WI38 (cell line): ENCODE measurements at regions not wholly inside any gene's neighbourhood (a gene's known extent, or its start where the extent isn't known, plus 50 kb on each side); places are given as distances from the start of the nearest gene placed in this dataset.

Source experiments
- H3K4me3 ChIP-seq: 2 replicates; pipeline ENCODE4 v1.5.1; 2011; ENCODE audit warnings: low read depth, mild to moderate bottlenecking, control low read depth, low read length
- TF ChIP-seq, protein P1 (sequence below): IDR thresholded peaks from 2 replicates; pipeline ENCODE4 v1.5.1; 2012; ENCODE audit warnings: low read depth, mild to moderate bottlenecking, control low read depth, low read length

DNA sequence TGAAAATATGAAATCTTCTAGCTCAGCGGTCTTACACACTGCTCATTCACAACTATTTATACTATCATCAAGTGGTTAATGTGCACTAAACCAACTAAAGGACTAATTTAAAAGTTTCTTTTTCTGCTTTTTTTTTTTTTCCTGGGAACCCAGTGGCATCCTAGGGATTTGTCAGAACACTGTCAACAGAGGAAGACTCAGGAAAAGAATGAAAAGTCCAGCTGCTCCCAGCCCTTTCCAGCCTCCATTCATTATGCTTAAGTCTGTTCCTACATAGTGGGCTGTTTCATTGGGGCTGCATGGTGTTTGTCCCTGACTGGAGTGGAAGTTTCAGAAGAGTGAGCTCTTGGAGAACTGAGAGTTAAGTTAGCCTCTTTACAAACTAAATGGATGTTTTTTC is 391.1 kb downstream of the AASDHPPT start:
- TF ChIP-seq, protein P1, sequence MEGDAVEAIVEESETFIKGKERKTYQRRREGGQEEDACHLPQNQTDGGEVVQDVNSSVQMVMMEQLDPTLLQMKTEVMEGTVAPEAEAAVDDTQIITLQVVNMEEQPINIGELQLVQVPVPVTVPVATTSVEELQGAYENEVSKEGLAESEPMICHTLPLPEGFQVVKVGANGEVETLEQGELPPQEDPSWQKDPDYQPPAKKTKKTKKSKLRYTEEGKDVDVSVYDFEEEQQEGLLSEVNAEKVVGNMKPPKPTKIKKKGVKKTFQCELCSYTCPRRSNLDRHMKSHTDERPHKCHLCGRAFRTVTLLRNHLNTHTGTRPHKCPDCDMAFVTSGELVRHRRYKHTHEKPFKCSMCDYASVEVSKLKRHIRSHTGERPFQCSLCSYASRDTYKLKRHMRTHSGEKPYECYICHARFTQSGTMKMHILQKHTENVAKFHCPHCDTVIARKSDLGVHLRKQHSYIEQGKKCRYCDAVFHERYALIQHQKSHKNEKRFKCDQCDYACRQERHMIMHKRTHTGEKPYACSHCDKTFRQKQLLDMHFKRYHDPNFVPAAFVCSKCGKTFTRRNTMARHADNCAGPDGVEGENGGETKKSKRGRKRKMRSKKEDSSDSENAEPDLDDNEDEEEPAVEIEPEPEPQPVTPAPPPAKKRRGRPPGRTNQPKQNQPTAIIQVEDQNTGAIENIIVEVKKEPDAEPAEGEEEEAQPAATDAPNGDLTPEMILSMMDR = no peak
- H3K4me3 ChIP-seq = no peak overlapping the region

DNA sequence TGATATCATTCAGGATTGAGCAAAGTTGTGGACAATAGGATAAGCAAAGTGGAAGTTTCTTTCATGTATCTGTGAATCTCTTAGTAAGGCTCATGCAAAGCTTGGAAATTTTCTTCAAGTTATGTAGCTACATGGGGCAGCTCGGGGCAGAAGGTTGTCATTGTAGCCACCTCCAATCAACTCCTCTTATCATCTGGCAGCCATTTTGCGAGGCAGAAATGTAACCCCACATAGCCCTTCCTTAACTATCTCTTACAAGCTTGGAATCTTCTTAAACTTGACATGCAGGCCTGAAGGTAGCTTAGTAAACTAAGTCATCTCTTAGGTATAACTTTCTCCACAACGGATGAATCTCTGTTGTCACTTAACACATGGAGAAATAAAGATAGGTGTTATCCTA is 392.8 kb downstream of the AASDHPPT start:
- TF ChIP-seq, protein P1 = no peak
- H3K4me3 ChIP-seq = no peak overlapping the region

DNA sequence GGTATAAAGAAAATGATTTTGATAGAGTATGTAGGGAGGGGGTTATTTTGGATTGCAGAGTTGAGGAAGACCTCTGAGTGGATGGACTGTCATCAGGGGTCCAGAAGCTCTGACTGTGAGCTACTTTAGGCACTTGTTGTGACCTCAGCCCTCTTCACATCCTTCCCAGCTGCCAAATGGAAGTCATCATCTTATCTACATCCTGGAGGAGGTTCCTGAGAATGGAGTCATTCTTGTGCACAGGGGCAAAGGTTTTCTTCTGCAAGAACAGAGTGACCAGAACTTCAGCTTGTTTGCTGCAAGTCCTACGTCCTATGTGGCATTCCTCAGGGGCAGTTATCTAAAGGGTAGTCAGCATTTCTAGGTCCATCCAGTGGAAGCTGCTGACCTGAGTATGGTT is 393.8 kb downstream of the AASDHPPT start:
- TF ChIP-seq, protein P1 = no peak

DNA sequence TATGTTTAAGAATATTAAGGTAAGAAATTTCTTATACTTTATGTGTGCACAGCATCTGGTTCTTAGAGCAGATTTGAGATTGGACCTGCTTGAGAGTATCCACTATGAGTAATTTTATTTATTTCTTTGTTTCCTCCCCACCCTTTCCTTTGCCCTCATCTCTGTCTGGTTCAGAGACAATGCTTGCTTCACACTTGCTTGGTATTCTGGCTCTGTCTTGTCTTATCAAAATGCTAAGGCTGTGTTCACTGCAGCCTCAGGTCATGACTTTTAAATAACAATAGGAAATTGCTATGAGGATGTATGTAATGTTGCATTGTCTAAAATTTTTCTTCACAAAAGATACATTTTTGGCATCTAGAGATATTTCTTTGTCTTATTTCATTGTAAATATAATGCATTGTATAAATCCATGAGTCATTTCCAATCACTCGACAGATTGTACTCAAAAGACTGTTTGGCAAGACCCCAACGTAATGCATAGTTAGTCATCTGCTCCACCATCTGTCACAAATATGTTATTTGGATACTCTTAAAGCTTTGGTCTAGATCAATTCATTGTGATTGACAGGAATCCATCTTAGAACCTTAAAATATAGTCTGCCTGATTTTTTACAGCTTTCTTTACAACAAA is 395.7 kb downstream of the AASDHPPT start:
- no peak overlapping the region for H3K4me3 ChIP-seq
- TF ChIP-seq, protein P1 = no peak

More for the DNA sequence above, 393.8 kb downstream of the AASDHPPT start:
- no peak overlapping the region for H3K4me3 ChIP-seq

DNA sequence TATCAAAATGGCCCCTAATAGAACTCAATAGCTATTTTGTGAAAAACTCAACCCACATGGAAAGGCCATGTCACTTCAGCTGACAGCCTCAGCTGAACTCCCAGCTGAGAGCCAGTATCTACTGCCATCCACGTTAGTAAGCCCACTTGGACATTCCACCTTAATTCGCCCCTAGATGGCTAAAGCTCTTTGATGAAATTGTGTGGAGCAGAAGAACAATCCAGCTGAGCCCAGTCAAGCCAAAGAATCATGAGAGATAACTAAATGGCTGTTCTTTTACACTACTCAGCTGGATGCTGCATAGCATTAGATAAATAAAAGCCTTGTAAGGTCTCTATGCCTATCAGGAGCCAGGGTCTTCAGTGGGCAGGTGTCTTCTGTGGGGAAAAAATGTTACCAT is 396.8 kb downstream of the AASDHPPT start:
- H3K4me3 ChIP-seq = no peak overlapping the region
- TF ChIP-seq, protein P1 = no peak

DNA sequence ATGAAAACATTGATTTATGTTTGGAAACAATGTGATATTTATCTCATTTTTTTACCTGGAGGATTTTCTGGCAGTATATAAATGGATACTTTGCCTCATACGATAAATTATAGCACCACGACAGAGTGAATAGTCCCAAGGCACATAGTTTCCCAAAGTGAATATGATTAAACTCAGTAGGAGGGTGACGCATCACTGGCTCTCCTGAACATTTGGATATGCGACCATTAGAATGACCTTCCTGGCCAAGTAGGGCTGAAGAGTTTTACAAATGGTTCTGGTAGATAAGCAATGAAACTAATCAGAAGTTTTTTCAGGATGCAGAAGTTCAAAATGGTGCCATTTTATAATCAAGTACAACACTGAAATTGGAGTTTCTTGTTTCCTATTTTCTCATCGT is 397.7 kb downstream of the AASDHPPT start:
- TF ChIP-seq, protein P1 = no peak

DNA sequence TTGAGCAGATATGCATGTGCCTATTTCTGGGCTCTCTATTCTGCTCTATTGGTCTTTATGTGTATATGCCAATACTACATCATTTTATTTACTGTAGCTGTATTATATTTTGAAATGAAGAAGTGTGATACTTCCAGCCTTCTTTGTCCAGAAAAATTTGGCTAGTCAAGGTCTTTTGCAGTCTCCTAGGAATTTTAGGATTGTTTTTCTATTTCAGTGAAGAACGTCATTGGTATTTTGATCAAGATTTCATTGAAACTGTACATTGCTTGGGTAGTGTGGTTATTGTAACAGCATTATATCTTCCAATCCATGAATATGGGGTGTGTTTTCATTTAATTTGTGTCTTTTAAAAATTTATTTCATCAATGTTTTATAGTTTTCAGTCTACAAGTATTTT is 400.3 kb downstream of the AASDHPPT start:
- TF ChIP-seq, protein P1 = no peak
- H3K4me3 ChIP-seq = no peak overlapping the region

More for the DNA sequence above, 397.7 kb downstream of the AASDHPPT start:
- H3K4me3 ChIP-seq = no peak overlapping the region
